Nephron (organoid): ENCODE measurements at regions not wholly inside any gene's neighbourhood (a gene's known extent, or its start where the extent isn't known, plus 50 kb on each side); places are given as distances from the start of the nearest gene placed in this dataset.

ENCODE experiments used
- H3K27ac Mint-ChIP-seq, 3 experiments: 2 replicates each; pipeline ENCODE4 v1.8.0; 2020; ENCODE audit warnings: mixed read lengths in 3 of 3, mild to moderate bottlenecking in 2 of 3, moderate library complexity in 1 of 3
- H3K27me3 Mint-ChIP-seq: 2 replicates; pipeline ENCODE4 v1.8.0; 2021; ENCODE audit warnings: low read depth, mild to moderate bottlenecking, moderate library complexity, mixed read lengths
- H3K36me3 Mint-ChIP-seq: 2 replicates; pipeline ENCODE4 v1.8.0; 2020; ENCODE audit warnings: low read depth, mixed read lengths
- H3K4me1 Mint-ChIP-seq: 2 replicates; pipeline ENCODE4 v1.8.0; 2020; ENCODE audit warnings: mixed read lengths
- H3K4me3 Mint-ChIP-seq, 3 experiments: 2 replicates each; pipeline ENCODE4 v1.8.0; 2020; ENCODE audit warnings: mild to moderate bottlenecking in 3 of 3, mixed read lengths in 3 of 3, moderate library complexity in 2 of 3
- H3K9me3 Mint-ChIP-seq: 2 replicates; pipeline ENCODE4 v1.8.0; 2020; ENCODE audit warnings: mixed read lengths
- TF ChIP-seq, protein P1 (sequence below), 3 experiments: fragments of 200-600 bp; sonication (generic); IDR thresholded peaks; one replicate each; pipeline ENCODE4 v1.5.0; 2021; ENCODE audit warnings: antibody characterized with exemption in 3 of 3; ENCODE audit not compliant: unreplicated experiment in 3 of 3

DNA sequence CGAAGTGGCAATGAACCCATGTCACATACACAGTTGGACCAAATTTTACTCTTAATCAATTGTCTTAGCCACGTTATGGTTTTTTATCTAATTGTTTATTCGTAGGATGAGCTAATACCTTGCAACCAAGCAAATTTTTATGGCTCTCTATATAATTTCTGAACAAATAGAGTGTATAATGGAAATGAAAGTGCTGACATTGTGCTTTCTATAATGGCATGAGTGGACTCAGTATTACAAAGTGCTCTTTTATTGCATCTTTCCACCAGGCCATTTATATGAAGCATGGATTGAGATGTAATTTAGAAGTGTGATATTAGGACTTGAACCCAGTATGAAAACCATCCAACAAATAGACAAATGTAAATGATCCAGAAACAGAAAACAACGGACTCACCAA lies 1096.0 kb downstream of the DTWD2 start:
- H3K27ac Mint-ChIP-seq: no peak overlapping the region
- H3K9me3 Mint-ChIP-seq: no peaks in the 10 kb centered on the region
- H3K36me3 Mint-ChIP-seq: no peaks in the 10 kb centered on the region
- no peak overlapping the region for H3K4me3 Mint-ChIP-seq
- H3K4me1 Mint-ChIP-seq: peaks cover 6% of the 10 kb centered on the region
- no peaks in the 10 kb centered on the region for H3K27me3 Mint-ChIP-seq
- TF ChIP-seq, protein P1, sequence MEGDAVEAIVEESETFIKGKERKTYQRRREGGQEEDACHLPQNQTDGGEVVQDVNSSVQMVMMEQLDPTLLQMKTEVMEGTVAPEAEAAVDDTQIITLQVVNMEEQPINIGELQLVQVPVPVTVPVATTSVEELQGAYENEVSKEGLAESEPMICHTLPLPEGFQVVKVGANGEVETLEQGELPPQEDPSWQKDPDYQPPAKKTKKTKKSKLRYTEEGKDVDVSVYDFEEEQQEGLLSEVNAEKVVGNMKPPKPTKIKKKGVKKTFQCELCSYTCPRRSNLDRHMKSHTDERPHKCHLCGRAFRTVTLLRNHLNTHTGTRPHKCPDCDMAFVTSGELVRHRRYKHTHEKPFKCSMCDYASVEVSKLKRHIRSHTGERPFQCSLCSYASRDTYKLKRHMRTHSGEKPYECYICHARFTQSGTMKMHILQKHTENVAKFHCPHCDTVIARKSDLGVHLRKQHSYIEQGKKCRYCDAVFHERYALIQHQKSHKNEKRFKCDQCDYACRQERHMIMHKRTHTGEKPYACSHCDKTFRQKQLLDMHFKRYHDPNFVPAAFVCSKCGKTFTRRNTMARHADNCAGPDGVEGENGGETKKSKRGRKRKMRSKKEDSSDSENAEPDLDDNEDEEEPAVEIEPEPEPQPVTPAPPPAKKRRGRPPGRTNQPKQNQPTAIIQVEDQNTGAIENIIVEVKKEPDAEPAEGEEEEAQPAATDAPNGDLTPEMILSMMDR (IDR thresholded peaks at IDR 0.05; ENCODE audit: unreplicated experiment in 3 of 3): no peak

DNA sequence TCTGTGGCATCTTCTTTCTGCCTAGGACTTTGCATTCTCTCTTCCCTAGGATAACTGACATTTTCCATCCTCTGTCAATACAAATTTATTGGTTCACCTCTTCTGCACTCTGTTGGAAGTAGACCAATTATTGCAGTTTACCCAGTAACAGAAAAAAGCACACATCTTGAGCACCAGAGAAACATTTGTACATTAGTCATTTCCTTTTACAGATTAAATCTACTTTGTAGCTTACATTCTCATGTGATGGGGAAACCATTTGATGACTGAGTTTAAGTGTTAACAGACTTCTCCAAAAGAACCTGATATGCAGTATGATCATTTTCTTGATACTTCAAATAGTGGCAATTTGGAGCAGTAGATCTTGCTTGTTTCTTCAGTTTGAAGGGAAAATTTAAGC lies 1098.8 kb downstream of the DTWD2 start:
- H3K9me3 Mint-ChIP-seq: no peaks in the 10 kb centered on the region
- no peaks in the 10 kb centered on the region for H3K27me3 Mint-ChIP-seq
- no peaks in the 10 kb centered on the region for H3K36me3 Mint-ChIP-seq
- H3K4me1 Mint-ChIP-seq: peaks cover 6% of the 10 kb centered on the region
- TF ChIP-seq, protein P1 (IDR thresholded peaks at IDR 0.05; ENCODE audit: unreplicated experiment in 3 of 3): no peak
- peak overlapping the region in 1 of 3 experiments; percentile 2 for H3K27ac Mint-ChIP-seq
- no peak overlapping the region for H3K4me3 Mint-ChIP-seq

DNA sequence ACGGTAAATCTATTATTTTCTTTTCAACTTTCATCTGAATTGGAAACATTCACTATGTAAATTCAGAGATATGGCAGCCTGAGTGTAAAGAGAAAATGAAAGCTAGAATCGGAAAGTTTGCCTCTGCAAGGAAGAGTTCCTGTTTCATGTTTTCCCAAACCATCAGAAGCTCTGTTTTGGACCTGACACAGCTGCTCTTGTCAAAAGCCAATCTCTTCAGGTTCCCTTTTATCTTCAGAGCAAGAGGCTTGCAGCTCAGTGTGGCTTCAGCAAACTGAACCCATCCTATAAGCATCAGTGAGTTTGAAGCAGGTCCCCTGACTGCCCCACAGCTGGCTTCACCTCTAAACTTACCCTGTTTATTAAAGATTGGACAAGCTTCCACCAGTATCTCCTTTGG lies 1099.7 kb downstream of the DTWD2 start:
- Mint-ChIP-seq H3K27ac (peak overlapping the region in 2 of 3 experiments; percentile 2 to 49), H3K4me3 (peak overlapping the region in 1 of 3 experiments; percentile 40)

DNA sequence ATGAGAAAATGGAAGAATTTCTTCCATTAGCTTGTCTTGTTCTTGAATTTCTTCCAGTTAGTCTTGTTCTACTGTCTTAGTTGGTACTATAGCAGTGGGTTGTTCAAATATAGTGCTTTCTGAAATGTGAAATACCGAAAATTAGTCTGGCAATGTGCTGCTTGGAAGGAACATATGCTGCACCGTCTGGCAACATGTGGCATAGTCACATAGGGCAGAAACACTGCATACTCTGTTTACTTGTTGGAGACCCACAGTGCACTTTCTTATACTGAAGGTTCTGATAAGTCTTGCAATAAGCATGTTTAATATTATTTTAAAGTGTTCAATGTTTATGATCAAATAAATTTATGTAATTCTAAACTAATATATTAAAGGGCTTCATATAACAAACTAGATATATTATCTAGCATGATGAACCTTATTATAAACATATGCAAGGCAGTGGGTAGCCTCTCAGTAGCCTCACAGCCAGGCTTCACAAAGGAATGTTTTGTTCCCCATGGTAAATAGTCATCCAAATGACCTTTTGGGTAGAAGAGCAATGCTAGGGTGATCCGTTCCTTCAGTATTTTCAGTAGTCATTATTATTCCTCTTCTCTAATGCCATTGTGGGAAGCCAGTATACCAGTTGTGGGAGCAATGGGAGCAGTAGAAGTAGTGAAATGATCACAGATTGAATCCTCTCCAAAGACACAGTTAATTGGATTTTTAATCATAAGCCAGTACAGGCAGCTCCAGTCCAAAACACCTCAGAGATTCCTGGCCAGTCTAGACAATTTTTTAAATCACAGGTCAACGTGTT lies 1106.7 kb downstream of the DTWD2 start:
- H3K9me3 Mint-ChIP-seq: no peaks in the 10 kb centered on the region
- H3K4me3 Mint-ChIP-seq: no peak overlapping the region
- no peaks in the 10 kb centered on the region for H3K27me3 Mint-ChIP-seq
- TF ChIP-seq, protein P1 (IDR thresholded peaks at IDR 0.05; ENCODE audit: unreplicated experiment in 3 of 3): no peak
- H3K27ac Mint-ChIP-seq: no peak overlapping the region
- no peaks in the 10 kb centered on the region for H3K36me3 Mint-ChIP-seq
- H3K4me1 Mint-ChIP-seq: no peaks in the 10 kb centered on the region

More for the DNA sequence above, 1099.7 kb downstream of the DTWD2 start:
- Mint-ChIP-seq H3K36me3 (no peaks in the 10 kb centered on the region), H3K4me1 (peaks cover 6% of the 10 kb centered on the region), H3K27me3 (no peaks in the 10 kb centered on the region), H3K9me3 (no peaks in the 10 kb centered on the region)
- TF ChIP-seq, protein P1 (IDR thresholded peaks at IDR 0.05; ENCODE audit: unreplicated experiment in 3 of 3): no peak

DNA sequence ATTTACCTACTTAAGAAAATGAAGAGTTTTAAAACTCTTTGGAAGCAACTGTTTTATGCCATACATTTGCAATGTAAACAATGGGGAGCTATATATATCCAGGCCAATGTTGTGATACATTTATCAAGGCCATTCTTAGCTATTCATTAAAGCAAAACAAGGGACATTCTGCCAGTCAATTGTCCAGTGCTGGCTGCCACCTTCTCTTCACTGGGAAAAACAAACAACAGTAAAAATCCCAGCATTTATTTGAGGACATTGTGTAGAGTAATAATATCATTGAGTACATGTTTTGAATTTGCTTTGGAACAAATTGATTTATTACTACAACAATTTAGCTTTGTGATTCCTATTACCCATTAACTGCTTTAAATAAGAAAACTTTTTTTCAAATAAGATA lies 1107.4 kb downstream of the DTWD2 start:
- Mint-ChIP-seq H3K9me3 (no peaks in the 10 kb centered on the region), H3K27ac (no peak overlapping the region), H3K4me1 (no peaks in the 10 kb centered on the region), H3K27me3 (no peaks in the 10 kb centered on the region), H3K4me3 (no peak overlapping the region), H3K36me3 (no peaks in the 10 kb centered on the region)
- TF ChIP-seq, protein P1 (IDR thresholded peaks at IDR 0.05; ENCODE audit: unreplicated experiment in 3 of 3): no peak

DNA sequence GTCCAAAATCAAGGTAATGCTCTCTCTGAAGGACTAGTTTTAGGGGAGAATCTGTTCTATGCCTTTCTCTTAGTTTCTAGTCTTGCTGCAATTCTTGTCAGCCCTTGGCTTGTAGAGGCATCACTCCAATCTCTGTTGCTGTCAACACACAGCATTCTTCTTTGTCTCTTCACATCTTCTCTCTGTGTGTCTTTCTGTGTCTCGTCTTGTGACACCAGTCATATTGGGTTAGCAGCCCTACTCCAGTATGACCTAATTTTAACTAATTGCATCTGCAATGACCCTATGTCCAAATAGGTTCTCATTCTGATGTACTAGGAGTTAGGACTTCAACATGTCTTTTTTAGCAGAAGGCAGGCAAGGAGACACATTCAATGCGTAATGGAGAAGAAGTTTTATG lies 1110.6 kb downstream of the DTWD2 start:
- TF ChIP-seq, protein P1 (IDR thresholded peaks at IDR 0.05; ENCODE audit: unreplicated experiment in 3 of 3): no peak
- no peaks in the 10 kb centered on the region for H3K27me3 Mint-ChIP-seq
- H3K9me3 Mint-ChIP-seq: peaks cover 6% of the 10 kb centered on the region
- no peak overlapping the region for H3K4me3 Mint-ChIP-seq
- no peak overlapping the region for H3K27ac Mint-ChIP-seq
- peaks cover 5% of the 10 kb centered on the region for H3K4me1 Mint-ChIP-seq
- H3K36me3 Mint-ChIP-seq: no peaks in the 10 kb centered on the region
